Keratinocyte (primary cell): ENCODE measurements at regions not wholly inside any gene's neighbourhood (a gene's known extent, or its start where the extent isn't known, plus 50 kb on each side); places are given as distances from the start of the nearest gene placed in this dataset.

ENCODE experiments used
- EZH2 ChIP-seq: IDR thresholded peaks from one replicate; pipeline ENCODE4 v1.6.1; 2012; ENCODE audit warnings: inconsistent platforms, mild to moderate bottlenecking, low read length, moderate library complexity
- TF ChIP-seq, protein P1 (sequence below), 3 experiments: IDR thresholded peaks in 1 of 3; conservative IDR thresholded peaks in 1 of 3; optimal IDR thresholded peaks in 1 of 3; 2 replicates in 2 of 3; 3 replicates in 1 of 3; pipeline versions ENCODE3 to v1.5.1; 2011; ENCODE audit warnings: low read length in 3 of 3, mild to moderate bottlenecking in 3 of 3, moderate library complexity in 2 of 3, control low read depth in 1 of 3, inconsistent platforms in 1 of 3; ENCODE audit not compliant: insufficient read depth in 2 of 3; ENCODE audit errors: extremely low read depth in 1 of 3

DNA sequence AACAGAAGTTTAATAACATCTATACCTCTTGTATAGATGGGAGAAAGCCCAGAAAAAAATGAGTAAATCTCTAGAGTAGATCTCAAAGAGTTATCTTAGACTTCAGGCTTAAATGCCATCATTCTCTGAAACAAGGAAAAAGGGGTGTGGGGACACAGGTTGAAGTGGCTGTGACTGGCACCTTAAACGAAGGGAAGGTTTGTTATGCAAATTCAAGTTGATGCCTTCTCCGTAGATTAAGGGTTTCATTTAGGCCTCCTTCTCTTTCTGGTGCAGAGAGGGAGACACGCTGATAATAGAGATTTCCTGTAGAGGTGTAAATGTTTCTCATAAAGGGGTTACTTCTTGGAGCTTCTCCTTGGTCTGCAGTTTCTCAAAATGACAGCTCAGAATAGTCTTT, 252.1 kb downstream of the CD83 start:
- TF ChIP-seq, protein P1, sequence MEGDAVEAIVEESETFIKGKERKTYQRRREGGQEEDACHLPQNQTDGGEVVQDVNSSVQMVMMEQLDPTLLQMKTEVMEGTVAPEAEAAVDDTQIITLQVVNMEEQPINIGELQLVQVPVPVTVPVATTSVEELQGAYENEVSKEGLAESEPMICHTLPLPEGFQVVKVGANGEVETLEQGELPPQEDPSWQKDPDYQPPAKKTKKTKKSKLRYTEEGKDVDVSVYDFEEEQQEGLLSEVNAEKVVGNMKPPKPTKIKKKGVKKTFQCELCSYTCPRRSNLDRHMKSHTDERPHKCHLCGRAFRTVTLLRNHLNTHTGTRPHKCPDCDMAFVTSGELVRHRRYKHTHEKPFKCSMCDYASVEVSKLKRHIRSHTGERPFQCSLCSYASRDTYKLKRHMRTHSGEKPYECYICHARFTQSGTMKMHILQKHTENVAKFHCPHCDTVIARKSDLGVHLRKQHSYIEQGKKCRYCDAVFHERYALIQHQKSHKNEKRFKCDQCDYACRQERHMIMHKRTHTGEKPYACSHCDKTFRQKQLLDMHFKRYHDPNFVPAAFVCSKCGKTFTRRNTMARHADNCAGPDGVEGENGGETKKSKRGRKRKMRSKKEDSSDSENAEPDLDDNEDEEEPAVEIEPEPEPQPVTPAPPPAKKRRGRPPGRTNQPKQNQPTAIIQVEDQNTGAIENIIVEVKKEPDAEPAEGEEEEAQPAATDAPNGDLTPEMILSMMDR (optimal IDR thresholded peaks at IDR 0.05 in 1 of 3, IDR thresholded peaks at IDR 0.05 in 1 of 3, conservative IDR thresholded peaks at IDR 0.05 in 1 of 3; ENCODE audit: extremely low read depth in 1 of 3, insufficient read depth in 2 of 3, low read length in 3 of 3) = no peak
- no peak for TF ChIP-seq EZH2
